Spleen (tissue), 7 donors: ENCODE measurements at regions not wholly inside any gene's neighbourhood (a gene's known extent, or its start where the extent isn't known, plus 50 kb on each side); places are given as distances from the start of the nearest gene placed in this dataset.

ENCODE experiments used
- POLR2AphosphoS5 ChIP-seq, 3 donors: sonication (generic); formaldehyde crosslinking; IDR thresholded peaks; one replicate each; pipeline ENCODE4 v1.5.1; 2017; ENCODE audit warnings: antibody characterized with exemption in 3 of 3
- TF ChIP-seq, protein P1 (sequence below), 11 experiments: fragments of 200-600 bp in 7 of 11; fragments of 450-650 bp in 4 of 11; sonication (generic) in 4 of 11; IDR thresholded peaks in 8 of 11; conservative IDR thresholded peaks in 3 of 11; 1 replicate in 7 of 11; 2 replicates in 4 of 11; pipeline versions ENCODE4 v1.4.0 to v1.8.0; 2016 to 2021; ENCODE audit warnings: antibody characterized with exemption in 11 of 11, inconsistent platforms in 4 of 11, mild to moderate bottlenecking in 1 of 11
- donor health status: DM: no; HTN: no; CAD: no; lungs with moderate emphysema.
- donor health status: DM: no; HTN: no; CAD: no.
- donor health status: DM: no; HTN: no; CAD: no.

DNA sequence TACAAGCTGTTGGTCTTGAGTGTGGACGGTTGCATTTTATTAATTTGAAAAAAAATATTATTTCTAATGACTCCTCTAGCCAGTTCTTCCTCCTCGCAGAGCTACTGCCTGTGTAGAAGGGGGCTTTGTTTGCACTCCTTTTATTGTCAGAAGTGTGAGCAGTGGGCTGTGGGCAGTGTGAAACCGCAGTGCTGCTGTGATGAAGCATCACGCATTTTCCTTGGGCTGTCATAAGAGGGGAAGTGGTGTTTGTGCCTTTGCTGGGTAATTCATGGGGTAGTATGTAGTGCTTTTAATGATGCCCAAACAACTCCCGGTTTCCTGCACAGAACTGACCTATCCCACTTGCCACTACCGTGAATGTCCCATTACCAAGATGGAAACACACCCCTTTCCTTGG lies 357.3 kb downstream of the ZNF536 start:
- TF ChIP-seq, protein P1, sequence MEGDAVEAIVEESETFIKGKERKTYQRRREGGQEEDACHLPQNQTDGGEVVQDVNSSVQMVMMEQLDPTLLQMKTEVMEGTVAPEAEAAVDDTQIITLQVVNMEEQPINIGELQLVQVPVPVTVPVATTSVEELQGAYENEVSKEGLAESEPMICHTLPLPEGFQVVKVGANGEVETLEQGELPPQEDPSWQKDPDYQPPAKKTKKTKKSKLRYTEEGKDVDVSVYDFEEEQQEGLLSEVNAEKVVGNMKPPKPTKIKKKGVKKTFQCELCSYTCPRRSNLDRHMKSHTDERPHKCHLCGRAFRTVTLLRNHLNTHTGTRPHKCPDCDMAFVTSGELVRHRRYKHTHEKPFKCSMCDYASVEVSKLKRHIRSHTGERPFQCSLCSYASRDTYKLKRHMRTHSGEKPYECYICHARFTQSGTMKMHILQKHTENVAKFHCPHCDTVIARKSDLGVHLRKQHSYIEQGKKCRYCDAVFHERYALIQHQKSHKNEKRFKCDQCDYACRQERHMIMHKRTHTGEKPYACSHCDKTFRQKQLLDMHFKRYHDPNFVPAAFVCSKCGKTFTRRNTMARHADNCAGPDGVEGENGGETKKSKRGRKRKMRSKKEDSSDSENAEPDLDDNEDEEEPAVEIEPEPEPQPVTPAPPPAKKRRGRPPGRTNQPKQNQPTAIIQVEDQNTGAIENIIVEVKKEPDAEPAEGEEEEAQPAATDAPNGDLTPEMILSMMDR (IDR thresholded peaks at IDR 0.05 in 8 of 11, conservative IDR thresholded peaks at IDR 0.05 in 3 of 11), result no peak
- TF ChIP-seq POLR2AphosphoS5 (IDR thresholded peaks at IDR 0.05), result no peak
